Natural killer cell (primary cell): ENCODE measurements at regions not wholly inside any gene's neighbourhood (a gene's known extent, or its start where the extent isn't known, plus 50 kb on each side); places are given as distances from the start of the nearest gene placed in this dataset.

Source experiments
- ATAC-seq, 3 donors: fragments of 150-1000 bp in 2 of 3; fragments of 200-7000 bp in 1 of 3; cut with Tn5 transposase; 1 replicate in 1 of 3; 2 replicates in 2 of 3; pipeline ENCODE4 v1.10.0; 2021; ENCODE audit warnings: mild to moderate bottlenecking in 2 of 3, moderate library complexity in 2 of 3
- DNase-seq, 2 donors: peaks; one replicate each; pipeline versions ENCODE4 v3.0.0 to v3.0.0-alpha.2; 2013 to 2021; ENCODE audit warnings: mixed read lengths in 1 of 2
- H3K27ac ChIP-seq: one replicate; pipeline ENCODE4 v1.5.1; 2013; ENCODE audit warnings: mild to moderate bottlenecking, low read length
- H3K27me3 ChIP-seq: one replicate; pipeline ENCODE4 v1.6.1; 2013; ENCODE audit warnings: low read length; ENCODE audit not compliant: control insufficient read depth, insufficient read depth
- H3K36me3 ChIP-seq: one replicate; pipeline ENCODE4 v1.6.1; 2013; ENCODE audit warnings: low read length; ENCODE audit not compliant: control insufficient read depth, insufficient read depth
- H3K4me1 ChIP-seq: one replicate; pipeline ENCODE4 v1.6.1; 2013; ENCODE audit warnings: low read length; ENCODE audit not compliant: control insufficient read depth, insufficient read depth
- H3K4me3 ChIP-seq: one replicate; pipeline ENCODE4 v1.5.1; 2013; ENCODE audit warnings: low read length
- H3K9me3 ChIP-seq: one replicate; pipeline ENCODE4 v1.6.1; 2013; ENCODE audit warnings: low read length; ENCODE audit not compliant: control insufficient read depth, insufficient read depth
- H3K27ac Mint-ChIP-seq, 2 donors: one replicate each; pipeline ENCODE4 v1.8.0; 2022; ENCODE audit warnings: mild to moderate bottlenecking in 2 of 2, mixed read lengths in 2 of 2, moderate library complexity in 1 of 2
- H3K27me3 Mint-ChIP-seq, 2 donors: one replicate each; pipeline ENCODE4 v1.8.0; 2022; ENCODE audit warnings: low read depth in 2 of 2, mixed read lengths in 2 of 2
- H3K36me3 Mint-ChIP-seq: one replicate; pipeline ENCODE4 v1.8.0; 2022; ENCODE audit warnings: mixed read lengths
- H3K4me1 Mint-ChIP-seq, 2 donors: one replicate each; pipeline ENCODE4 v1.8.0; 2022; ENCODE audit warnings: mixed read lengths in 2 of 2
- H3K4me3 Mint-ChIP-seq: one replicate; pipeline ENCODE4 v1.8.0; 2022; ENCODE audit warnings: mild to moderate bottlenecking, moderate library complexity, mixed read lengths
- H3K9me3 Mint-ChIP-seq, 2 donors: one replicate each; pipeline ENCODE4 v1.8.0; 2022; ENCODE audit warnings: mixed read lengths in 2 of 2
- CTCF ChIP-seq: fragments of 200-600 bp; IDR thresholded peaks from one replicate; pipeline ENCODE4 v1.8.0; 2022; ENCODE audit warnings: antibody characterized with exemption
- WGBS: methylation state at CpG from one replicate; pipeline ENCODE4 v1.1.7; 2013; ENCODE audit warnings: missing lambda C conversion rate; ENCODE audit not compliant: insufficient coverage; 5-methylcytosine and 5-hydroxymethylcytosine counted together
- intact Hi-C: fragments of 100-400 bp; cut with micrococcal nuclease; formaldehyde crosslinking; loops from one replicate; pipeline ENCODE4 v1.14.2; 2022

GRCh38 chr7:108802650-108803049 lies 233.0 kb downstream of the DNAJB9 start:
- Histone ChIP-seq H3K36me3 (no peaks in the 10 kb centered on the region), H3K4me3 (no peak overlapping the region), H3K4me1 (no peaks in the 10 kb centered on the region), H3K27ac (no peak overlapping the region), H3K9me3 (no peaks in the 10 kb centered on the region), H3K27me3 (no peaks in the 10 kb centered on the region)
- no peaks in the 10 kb centered on the region for H3K36me3 Mint-ChIP-seq
- ATAC-seq (no peak), DNase-seq (no peak)
- H3K9me3 Mint-ChIP-seq = peaks cover 16 to 20% of the 10 kb centered on the region in 2 donors
- H3K4me3 Mint-ChIP-seq = no peak overlapping the region
- intact Hi-C loops = no loop called here
- TF ChIP-seq CTCF = no peak
- WGBS = 20% methylated on average over 2 of the region's 2 CpGs
- no peak overlapping the region for H3K27ac Mint-ChIP-seq
- no peaks in the 10 kb centered on the region for H3K4me1 Mint-ChIP-seq
- no peaks in the 10 kb centered on the region for H3K27me3 Mint-ChIP-seq

GRCh38 chr7:108805808-108806397 lies 236.2 kb downstream of the DNAJB9 start:
- Histone ChIP-seq H3K36me3 (no peaks in the 10 kb centered on the region), H3K27me3 (no peaks in the 10 kb centered on the region), H3K4me1 (no peaks in the 10 kb centered on the region), H3K27ac (no peak overlapping the region), H3K4me3 (no peak overlapping the region), H3K9me3 (no peaks in the 10 kb centered on the region)
- DNase-seq (no peak), ATAC-seq (no peak)
- 62% methylated on average over 4 of the region's 6 CpGs for whole genome bisulfite sequencing
- no peaks in the 10 kb centered on the region for H3K4me1 Mint-ChIP-seq
- intact Hi-C loops = no loop called here
- no peaks in the 10 kb centered on the region for H3K36me3 Mint-ChIP-seq
- TF ChIP-seq CTCF = no peak
- no peaks in the 10 kb centered on the region for H3K27me3 Mint-ChIP-seq
- H3K27ac Mint-ChIP-seq = no peak overlapping the region
- no peak overlapping the region for H3K4me3 Mint-ChIP-seq
- H3K9me3 Mint-ChIP-seq = peaks cover 3 to 11% of the 10 kb centered on the region in 2 donors

- no peaks in the 10 kb centered on the region for H3K36me3 ChIP-seq
- peaks cover 6 to 17% of the 10 kb centered on the region in 2 donors for H3K9me3 Mint-ChIP-seq
- no peak overlapping the region for H3K4me3 Mint-ChIP-seq
- H3K9me3 ChIP-seq = no peaks in the 10 kb centered on the region
- no peaks in the 10 kb centered on the region for H3K27me3 ChIP-seq
- no peak overlapping the region for H3K27ac ChIP-seq
- H3K4me1 ChIP-seq = no peaks in the 10 kb centered on the region
- 83% methylated on average over 1 of the region's 1 CpG for WGBS
- H3K27me3 Mint-ChIP-seq = no peaks in the 10 kb centered on the region
- ATAC-seq = no peak
- DNase-seq = no peak
- intact Hi-C loops = no loop called here
- no peak overlapping the region for H3K27ac Mint-ChIP-seq
- H3K36me3 Mint-ChIP-seq = no peaks in the 10 kb centered on the region
- no peak overlapping the region for H3K4me3 ChIP-seq
- no peaks in the 10 kb centered on the region for H3K4me1 Mint-ChIP-seq
- TF ChIP-seq CTCF = no peak
Observed at GRCh38 chr7:108808549-108809266, 239.0 kb downstream of the DNAJB9 start.

- Histone ChIP-seq H3K36me3 (no peaks in the 10 kb centered on the region), H3K9me3 (no peaks in the 10 kb centered on the region), H3K4me1 (no peaks in the 10 kb centered on the region), H3K27ac (no peak overlapping the region), H3K27me3 (no peaks in the 10 kb centered on the region), H3K4me3 (no peak overlapping the region)
- H3K4me1 Mint-ChIP-seq = no peaks in the 10 kb centered on the region
- peaks cover 8 to 18% of the 10 kb centered on the region in 2 donors for H3K9me3 Mint-ChIP-seq
- no peaks in the 10 kb centered on the region for H3K27me3 Mint-ChIP-seq
- H3K36me3 Mint-ChIP-seq = no peaks in the 10 kb centered on the region
- no peak for TF ChIP-seq CTCF
- DNase-seq (no peak), ATAC-seq (no peak)
- no peak overlapping the region for H3K4me3 Mint-ChIP-seq
- H3K27ac Mint-ChIP-seq = no peak overlapping the region
- WGBS = 90% methylated on average over 1 of the region's 2 CpGs
- intact Hi-C loops = no loop called here
Observed at GRCh38 chr7:108809356-108809755, 239.7 kb downstream of the DNAJB9 start.
